HG03175 (cell line): ENCODE measurements at regions not wholly inside any gene's neighbourhood (a gene's known extent, or its start where the extent isn't known, plus 50 kb on each side); places are given as distances from the start of the nearest gene placed in this dataset.

ENCODE experiments used
- ATAC-seq: cut with Tn5 transposase; IDR thresholded peaks from one replicate; pipeline ENCODE4 v1.9.1; 2021; ENCODE audit warnings: mild to moderate bottlenecking, moderate library complexity; ENCODE audit not compliant: unreplicated experiment

DNA sequence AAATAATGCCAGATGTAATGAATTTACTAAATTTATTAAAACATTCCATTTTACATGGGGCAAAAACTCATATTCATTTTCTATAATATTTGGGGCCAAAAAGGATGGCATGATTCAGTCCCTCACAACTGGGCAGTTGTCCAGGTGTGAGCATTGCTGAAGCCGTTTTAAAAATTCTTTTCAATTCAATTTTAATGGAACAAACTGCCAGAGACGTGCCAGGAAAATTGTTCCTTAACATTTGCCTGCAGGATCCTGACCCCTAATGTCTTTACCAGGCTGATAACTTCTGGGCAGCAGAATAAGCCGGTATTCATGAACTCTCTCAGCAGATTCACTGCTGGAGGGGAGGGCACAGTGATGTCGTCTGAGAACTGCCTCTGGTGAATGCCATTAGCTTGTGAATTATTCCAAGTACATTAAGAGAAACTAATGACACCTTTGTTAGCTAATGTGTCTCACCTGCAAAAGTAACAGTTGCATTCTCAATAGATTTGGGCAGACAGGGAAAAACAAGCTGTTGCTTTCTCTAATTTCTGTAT, 1445.1 kb upstream of the TENM3 start:
- ATAC-seq, result no peak

- no peak for ATAC-seq
Measured at GRCh38 chr4:180799798-180800197, 1443.4 kb upstream of the TENM3 start.

DNA sequence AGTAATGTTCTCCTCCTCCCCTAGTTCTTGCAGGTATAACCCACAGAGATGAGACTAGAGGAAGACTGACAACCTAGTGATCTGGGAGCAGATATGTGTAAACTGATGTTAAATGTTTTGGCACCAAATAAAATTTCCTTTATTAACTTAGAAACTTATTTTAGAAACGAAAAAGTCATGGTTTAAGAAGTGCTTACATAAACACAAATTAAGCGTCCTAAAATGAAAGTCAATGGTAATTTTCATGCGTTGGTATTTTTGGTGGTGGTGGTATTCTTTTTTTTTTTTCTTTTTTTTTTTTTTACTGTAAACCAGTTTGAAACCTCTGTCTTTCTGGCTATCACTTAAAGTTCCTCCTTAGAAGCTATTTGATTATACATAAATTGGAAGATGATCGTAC, 1438.1 kb upstream of the TENM3 start:
- no peak for ATAC-seq

DNA sequence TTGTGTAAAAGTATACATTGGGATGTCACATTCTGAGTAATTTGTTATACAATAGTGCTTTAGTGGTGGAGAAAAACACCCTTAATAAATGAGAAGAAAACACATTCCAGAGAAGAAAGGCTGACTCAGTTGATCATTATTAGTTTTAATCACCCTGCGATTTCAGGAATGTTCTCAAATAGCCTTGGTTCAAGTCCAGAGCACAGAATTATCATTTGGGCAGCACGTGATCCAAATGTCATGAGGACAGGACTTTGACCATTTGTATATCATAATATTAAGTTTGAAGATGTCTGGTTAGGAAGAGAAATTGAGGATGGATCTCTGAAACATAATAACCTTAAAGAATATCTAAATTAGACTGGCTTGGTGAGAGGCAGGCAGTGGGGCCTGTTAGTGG, 1434.3 kb upstream of the TENM3 start:
- ATAC-seq, result no peak

- ATAC-seq, result no peak
Measured at GRCh38 chr4:180809439-180809838, 1433.8 kb upstream of the TENM3 start.

- no peak for ATAC-seq
Measured at GRCh38 chr4:180810581-180810980, 1432.6 kb upstream of the TENM3 start.

GRCh38 chr4:180811556-180811955, 1431.6 kb upstream of the TENM3 start:
- ATAC-seq, result no peak

- ATAC-seq, result no peak
Measured at GRCh38 chr4:180812783-180813182, 1430.4 kb upstream of the TENM3 start.

DNA sequence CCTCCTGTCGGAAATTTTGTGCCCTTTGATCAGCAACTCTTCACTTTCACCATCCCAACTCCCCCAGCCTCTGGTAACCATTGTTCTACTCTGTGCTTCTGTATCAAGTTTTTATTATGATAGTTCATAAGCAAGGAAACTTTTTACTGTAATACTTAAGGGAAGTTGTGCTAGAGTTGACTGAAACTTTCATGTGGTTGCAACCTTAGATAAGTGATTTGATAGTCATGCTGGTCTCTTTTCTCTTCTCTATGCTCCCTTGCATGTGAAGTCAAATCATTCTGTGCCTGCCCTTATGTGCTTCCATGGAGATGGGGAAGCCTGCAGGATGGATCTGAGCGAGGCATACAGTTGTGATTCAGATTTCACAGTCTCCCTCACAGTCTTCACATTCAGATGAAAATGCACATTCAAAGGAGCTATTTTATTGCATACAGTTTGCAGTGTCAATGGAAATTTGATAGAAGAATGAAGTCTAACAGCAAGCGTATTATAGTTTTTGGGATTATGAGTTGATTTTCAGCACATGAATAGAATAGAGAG, 1428.3 kb upstream of the TENM3 start:
- ATAC-seq, result no peak

GRCh38 chr4:180817529-180817928, 1425.7 kb upstream of the TENM3 start:
- ATAC-seq, result no peak

DNA sequence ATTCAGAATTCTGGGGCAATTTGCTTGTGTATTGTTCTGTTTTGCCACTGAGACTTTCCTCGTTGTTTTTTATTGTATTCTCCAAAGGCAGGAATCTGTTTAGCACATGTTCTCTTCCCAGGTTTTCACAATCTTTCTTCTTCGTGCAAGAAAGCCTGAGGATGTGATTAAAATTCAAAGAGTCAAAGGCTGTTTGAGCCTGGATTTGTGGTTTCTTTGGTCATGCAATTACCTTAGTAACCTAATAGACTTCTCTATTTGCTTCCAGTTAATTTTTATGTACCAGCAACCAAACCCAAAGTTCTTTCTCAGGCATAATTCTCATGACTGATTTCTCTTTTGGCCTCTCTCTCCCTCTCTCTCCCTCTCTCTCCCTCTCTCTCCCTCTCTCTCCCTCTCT, 1420.1 kb upstream of the TENM3 start:
- ATAC-seq, result no peak

GRCh38 chr4:180827232-180828009, 1415.8 kb upstream of the TENM3 start:
- no peak for ATAC-seq

- no peak for ATAC-seq
Measured at GRCh38 chr4:180828455-180829018, 1414.7 kb upstream of the TENM3 start.

- no peak for ATAC-seq
Measured at GRCh38 chr4:180832073-180832472, 1411.1 kb upstream of the TENM3 start.

DNA sequence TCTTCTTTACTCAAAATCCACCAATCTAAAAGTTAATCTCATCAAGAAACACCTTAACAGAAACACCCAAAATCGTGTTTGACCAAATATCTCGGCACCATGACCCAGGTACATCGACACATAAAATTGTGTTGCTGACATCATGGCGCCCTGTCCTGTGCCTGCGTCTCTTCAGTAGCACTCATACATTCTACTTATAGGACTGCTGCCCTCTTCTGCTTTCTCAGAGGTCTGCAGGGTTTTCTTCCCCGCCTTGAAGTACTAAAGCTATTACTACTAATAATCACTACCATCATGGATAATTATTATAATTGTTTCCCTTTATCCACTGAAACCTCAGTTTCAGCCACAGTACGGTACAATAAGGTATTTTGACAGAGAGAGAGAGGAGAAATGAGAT, 1403.1 kb upstream of the TENM3 start:
- ATAC-seq, result no peak

GRCh38 chr4:180850318-180850940, 1392.8 kb upstream of the TENM3 start:
- no peak for ATAC-seq

DNA sequence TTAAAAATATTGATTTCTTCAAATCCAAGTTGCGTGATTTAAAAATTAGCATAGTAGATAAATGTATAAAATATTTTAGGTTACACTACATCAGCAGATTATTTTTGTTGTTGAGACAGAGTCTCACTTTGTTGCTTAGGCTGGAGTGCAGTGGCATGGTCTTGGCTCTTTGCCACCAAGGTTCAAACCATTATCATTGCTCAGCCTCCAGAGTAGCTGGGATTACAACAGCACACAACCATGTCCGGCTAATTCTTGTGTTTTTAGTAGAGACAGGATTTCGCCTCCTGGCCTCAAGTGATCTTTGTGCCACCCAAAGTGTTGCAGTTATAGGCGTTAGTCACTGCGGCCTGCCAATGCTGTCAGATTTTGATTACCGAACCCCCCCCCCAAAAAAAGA, 1390.5 kb upstream of the TENM3 start:
- ATAC-seq, result no peak

GRCh38 chr4:180855184-180855583, 1388.0 kb upstream of the TENM3 start:
- ATAC-seq, result no peak

GRCh38 chr4:180860089-180860720, 1383.0 kb upstream of the TENM3 start:
- no peak for ATAC-seq

GRCh38 chr4:180861651-180862050, 1381.6 kb upstream of the TENM3 start:
- no peak for ATAC-seq

DNA sequence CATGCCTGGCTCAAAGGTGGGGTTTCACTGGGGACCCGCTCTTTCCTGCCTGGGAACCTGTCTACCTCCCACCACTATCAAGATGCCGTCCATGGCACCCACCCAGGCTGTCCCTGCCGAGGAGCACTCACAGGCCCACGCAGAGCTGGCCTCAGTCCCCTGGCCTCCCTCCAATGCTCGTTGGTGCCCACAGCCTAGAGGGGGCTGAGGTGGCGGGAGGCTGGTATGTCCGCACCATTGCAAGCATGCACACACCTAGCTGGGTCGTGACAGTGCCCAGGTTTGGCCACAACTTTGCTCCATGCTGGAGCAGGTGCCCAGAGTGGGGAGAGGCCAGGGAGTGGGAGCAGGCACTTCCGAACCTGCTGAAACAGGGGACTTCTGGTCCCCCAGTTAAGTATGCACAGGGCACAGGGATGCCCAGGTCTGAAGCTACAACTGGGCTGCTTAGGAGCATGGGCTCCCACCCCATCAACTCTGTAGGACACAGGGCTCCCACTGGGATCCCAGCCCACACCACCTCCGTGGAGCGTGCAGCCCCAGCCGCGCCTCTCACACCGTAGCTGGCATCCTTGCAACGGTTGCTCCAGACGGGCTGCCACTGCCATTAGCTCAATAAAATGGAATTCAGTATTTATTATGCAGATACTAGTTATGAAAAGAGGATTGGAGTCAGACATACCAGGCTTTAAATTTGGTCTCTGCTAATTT, 1376.1 kb upstream of the TENM3 start:
- ATAC-seq, result no peak
